GM13977 (cell line): ENCODE measurements at regions not wholly inside any gene's neighbourhood (a gene's known extent, or its start where the extent isn't known, plus 50 kb on each side); places are given as distances from the start of the nearest gene placed in this dataset.

ENCODE experiments used
- DNase-seq: peaks from one replicate; pipeline ENCODE4 v3.0.0; 2012; ENCODE audit warnings: low spot score
- CTCF ChIP-seq: IDR thresholded peaks from 2 replicates; pipeline ENCODE4 v1.5.1; 2012; ENCODE audit warnings: mild to moderate bottlenecking, control low read depth; ENCODE audit not compliant: insufficient read depth; ENCODE audit errors: extremely low read depth, missing control alignments
- in situ Hi-C: fragments of 300-500 bp; cut with MboI; formaldehyde crosslinking; loops from one replicate; pipeline ENCODE4 v1.12.0; 2022; ENCODE audit warnings: low sequenced_read_pairs, low pct_unique_long_range_greater_than_20kb, mixed read lengths, inconsistent platforms; ENCODE audit not compliant: unreplicated experiment

GRCh38 chr2:9149726-9150567 is 56.7 kb upstream of the ASAP2 start:
- in situ Hi-C loops = loop anchor here (25.0 kb wide), 1 partner anchor 288 kb away; no protein-coding TSS in a partner anchor
- TF ChIP-seq CTCF = no peak

GRCh38 chr2:9149388-9149660 is 57.3 kb upstream of the ASAP2 start:
- in situ Hi-C loops = loop anchor here (25.0 kb wide), 1 partner anchor 287 kb away; no protein-coding TSS in a partner anchor
- no peak for TF ChIP-seq CTCF
- no peak for DNase-seq

More at GRCh38 chr2:9149726-9150567, 56.7 kb upstream of the ASAP2 start:
- DNase-seq = no peak

- in situ Hi-C loops = loop anchor here (25.0 kb wide), 1 partner anchor 284 kb away; no protein-coding TSS in a partner anchor
- DNase-seq = no peak
- TF ChIP-seq CTCF = no peak
These were observed 60.0 kb upstream of the ASAP2 start for GRCh38 chr2:9146646-9147045.

GRCh38 chr2:9145752-9146430 is 60.7 kb upstream of the ASAP2 start:
- no peak for TF ChIP-seq CTCF
- DNase-seq = no peak
- in situ Hi-C loops = loop anchor here (25.0 kb wide), 1 partner anchor 284 kb away; no protein-coding TSS in a partner anchor

- no peak for TF ChIP-seq CTCF
- in situ Hi-C loops = loop anchor here (25.0 kb wide), 1 partner anchor 283 kb away; no protein-coding TSS in a partner anchor
- DNase-seq = no peak
These were observed 61.4 kb upstream of the ASAP2 start for GRCh38 chr2:9145109-9145751.

GRCh38 chr2:9144617-9145016 is 62.0 kb upstream of the ASAP2 start:
- no peak for TF ChIP-seq CTCF

More at GRCh38 chr2:9144617-9145016, 62.0 kb upstream of the ASAP2 start:
- no peak for DNase-seq
- in situ Hi-C loops = loop anchor here (25.0 kb wide), 1 partner anchor 282 kb away; no protein-coding TSS in a partner anchor
